Esophagus muscularis mucosa (tissue), 4 donors: ENCODE measurements at regions not wholly inside any gene's neighbourhood (a gene's known extent, or its start where the extent isn't known, plus 50 kb on each side); places are given as distances from the start of the nearest gene placed in this dataset.

Experiments
- CTCF ChIP-seq, 3 experiments: fragments of 200-600 bp in 2 of 3; fragments of 450-650 bp in 1 of 3; sonication (generic) in 2 of 3; IDR thresholded peaks; one replicate each; pipeline ENCODE4 v1.5.1; 2017 to 2019; ENCODE audit warnings: antibody characterized with exemption in 3 of 3, mild to moderate bottlenecking in 2 of 3, moderate library complexity in 1 of 3
- EP300 ChIP-seq: sonication (generic); formaldehyde crosslinking; IDR thresholded peaks from one replicate; pipeline ENCODE4 v1.6.1; 2017; ENCODE audit warnings: antibody characterized with exemption
- POLR2A ChIP-seq: fragments of 450-650 bp; IDR thresholded peaks from one replicate; pipeline ENCODE4 v1.6.1; 2017; ENCODE audit warnings: antibody characterized with exemption, moderate library complexity, mild to moderate bottlenecking, low read depth
- POLR2AphosphoS5 ChIP-seq, 2 donors: sonication (generic); formaldehyde crosslinking; IDR thresholded peaks; one replicate each; pipeline ENCODE4 v1.6.1; 2017; ENCODE audit warnings: antibody characterized with exemption in 2 of 2

GRCh38 chr1:36572906-36573305 is 90.2 kb upstream of the CSF3R start:
- TF ChIP-seq EP300 (no peak), CTCF (IDR thresholded peaks at IDR 0.05) (no peak), POLR2A (no peak), POLR2AphosphoS5 (IDR thresholded peaks at IDR 0.05) (no peak)
